Astrocyte (in vitro differentiated cells and primary cell): ENCODE measurements at regions not wholly inside any gene's neighbourhood (a gene's known extent, or its start where the extent isn't known, plus 50 kb on each side); places are given as distances from the start of the nearest gene placed in this dataset.

Experiments used
- CTCF ChIP-seq: IDR thresholded peaks from 2 replicates; pipeline ENCODE4 v1.5.1; 2011; ENCODE audit warnings: low read depth, mild to moderate bottlenecking, inconsistent platforms, low read length, moderate library complexity; ENCODE audit not compliant: insufficient read depth
- EZH2 ChIP-seq: IDR thresholded peaks from 2 replicates; pipeline ENCODE4 v1.6.1; 2012; ENCODE audit warnings: mild to moderate bottlenecking, low read length, inconsistent platforms; ENCODE audit not compliant: insufficient read depth

DNA sequence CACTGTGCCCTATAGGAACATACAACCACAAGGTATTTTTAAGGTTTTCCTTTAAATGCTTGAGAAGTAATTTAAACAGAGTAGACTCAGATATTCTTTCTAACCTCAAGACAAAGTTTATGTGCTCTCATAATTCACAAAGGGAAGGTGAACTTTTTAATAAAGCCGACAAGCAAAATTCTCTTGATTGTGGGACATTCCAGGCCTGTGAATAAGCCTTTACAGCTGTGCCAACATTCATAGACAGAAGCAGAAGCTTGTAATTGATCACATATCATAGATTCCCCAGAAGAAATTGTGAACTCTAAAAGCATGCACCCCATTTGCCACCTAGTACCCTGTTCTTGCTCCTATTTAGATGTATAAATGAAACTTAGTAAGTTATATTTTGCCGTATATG lies 1107.8 kb upstream of the SEMA6A start:
- TF ChIP-seq CTCF (no peak), EZH2 (no peak)
